LNCaP clone FGC (cell line): ENCODE measurements at regions not wholly inside any gene's neighbourhood (a gene's known extent, or its start where the extent isn't known, plus 50 kb on each side); places are given as distances from the start of the nearest gene placed in this dataset.

Source experiments
- DNase-seq: peaks from one replicate; pipeline ENCODE4 v3.0.0-alpha.2; 2011; ENCODE audit warnings: low read depth
- H3K4me3 ChIP-seq: 2 replicates; pipeline ENCODE4 v1.5.1; 2011; ENCODE audit warnings: mild to moderate bottlenecking, low read depth, low read length, control low read depth
- TF ChIP-seq, protein P1 (sequence below): IDR thresholded peaks from 2 replicates; pipeline ENCODE4 v1.5.1; 2012; ENCODE audit warnings: mild to moderate bottlenecking; ENCODE audit not compliant: control insufficient read depth, insufficient read depth; ENCODE audit errors: extremely low read depth

DNA sequence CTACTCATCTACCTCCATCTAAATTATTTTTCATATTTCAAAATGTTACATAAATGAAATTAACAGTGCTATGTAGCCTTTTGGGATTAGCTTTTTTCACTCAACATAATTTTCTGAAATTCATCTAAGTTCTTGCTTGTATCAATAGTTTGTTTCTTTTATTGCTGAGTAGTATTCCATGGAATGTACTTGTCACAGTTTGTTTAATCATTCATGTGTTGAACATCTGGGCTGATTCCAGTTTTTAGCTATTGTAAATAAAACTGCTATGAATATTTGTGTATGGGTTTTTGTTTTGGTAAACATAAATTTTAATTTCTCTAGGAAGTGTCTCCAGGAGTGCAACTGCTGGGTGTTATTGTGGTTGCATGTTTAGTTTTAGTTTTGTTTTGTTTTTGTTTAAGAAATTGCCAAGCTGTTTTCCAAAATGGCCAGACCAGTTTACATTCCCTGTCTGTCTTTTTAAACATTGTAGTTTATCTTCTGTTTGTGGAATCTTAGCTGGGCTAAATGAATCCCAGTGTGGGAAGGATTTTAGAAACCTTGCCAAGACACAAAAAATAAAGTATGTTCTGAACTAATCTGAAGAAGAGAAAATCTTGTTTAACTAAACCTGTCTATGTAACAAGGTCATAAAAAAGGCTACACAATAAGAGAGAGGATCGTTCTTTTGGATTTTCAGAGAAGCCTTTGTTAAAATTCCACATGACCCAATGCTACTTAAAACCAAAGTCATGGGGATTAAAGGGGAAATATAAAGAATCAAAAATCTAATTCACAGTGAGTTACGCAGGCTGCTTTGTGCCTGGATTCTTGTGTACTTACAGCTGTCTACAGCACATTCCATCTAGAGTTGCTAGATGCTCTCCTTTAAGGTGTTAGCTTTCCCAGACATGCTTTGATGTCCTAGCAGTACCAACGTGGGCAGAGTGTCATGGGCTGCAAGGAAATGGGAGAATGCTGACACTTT is 129.2 kb upstream of the SUCLG2 start:
- TF ChIP-seq, protein P1, sequence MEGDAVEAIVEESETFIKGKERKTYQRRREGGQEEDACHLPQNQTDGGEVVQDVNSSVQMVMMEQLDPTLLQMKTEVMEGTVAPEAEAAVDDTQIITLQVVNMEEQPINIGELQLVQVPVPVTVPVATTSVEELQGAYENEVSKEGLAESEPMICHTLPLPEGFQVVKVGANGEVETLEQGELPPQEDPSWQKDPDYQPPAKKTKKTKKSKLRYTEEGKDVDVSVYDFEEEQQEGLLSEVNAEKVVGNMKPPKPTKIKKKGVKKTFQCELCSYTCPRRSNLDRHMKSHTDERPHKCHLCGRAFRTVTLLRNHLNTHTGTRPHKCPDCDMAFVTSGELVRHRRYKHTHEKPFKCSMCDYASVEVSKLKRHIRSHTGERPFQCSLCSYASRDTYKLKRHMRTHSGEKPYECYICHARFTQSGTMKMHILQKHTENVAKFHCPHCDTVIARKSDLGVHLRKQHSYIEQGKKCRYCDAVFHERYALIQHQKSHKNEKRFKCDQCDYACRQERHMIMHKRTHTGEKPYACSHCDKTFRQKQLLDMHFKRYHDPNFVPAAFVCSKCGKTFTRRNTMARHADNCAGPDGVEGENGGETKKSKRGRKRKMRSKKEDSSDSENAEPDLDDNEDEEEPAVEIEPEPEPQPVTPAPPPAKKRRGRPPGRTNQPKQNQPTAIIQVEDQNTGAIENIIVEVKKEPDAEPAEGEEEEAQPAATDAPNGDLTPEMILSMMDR: no peak
- no peak overlapping the region for H3K4me3 ChIP-seq
- peak; percentile 4 for DNase-seq

DNA sequence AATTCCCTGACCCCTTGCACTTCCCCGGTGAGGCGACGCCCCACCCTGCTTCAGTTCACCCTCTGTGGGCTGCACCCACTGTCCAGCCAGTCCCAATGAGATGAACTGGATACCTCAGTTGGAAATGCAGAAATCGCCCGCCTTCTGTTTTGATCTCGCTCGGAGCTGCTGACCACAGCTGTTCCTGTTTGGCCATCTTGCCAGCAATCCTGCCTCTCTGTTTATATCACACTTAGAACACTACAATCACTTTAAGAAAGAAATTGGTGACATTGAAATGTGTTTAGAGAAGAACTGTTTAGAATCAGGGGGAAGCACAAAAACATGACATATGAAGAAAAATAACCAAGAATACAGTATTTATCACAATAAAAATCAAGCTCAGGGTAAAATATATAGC is 127.5 kb upstream of the SUCLG2 start:
- no peak overlapping the region for H3K4me3 ChIP-seq

DNA sequence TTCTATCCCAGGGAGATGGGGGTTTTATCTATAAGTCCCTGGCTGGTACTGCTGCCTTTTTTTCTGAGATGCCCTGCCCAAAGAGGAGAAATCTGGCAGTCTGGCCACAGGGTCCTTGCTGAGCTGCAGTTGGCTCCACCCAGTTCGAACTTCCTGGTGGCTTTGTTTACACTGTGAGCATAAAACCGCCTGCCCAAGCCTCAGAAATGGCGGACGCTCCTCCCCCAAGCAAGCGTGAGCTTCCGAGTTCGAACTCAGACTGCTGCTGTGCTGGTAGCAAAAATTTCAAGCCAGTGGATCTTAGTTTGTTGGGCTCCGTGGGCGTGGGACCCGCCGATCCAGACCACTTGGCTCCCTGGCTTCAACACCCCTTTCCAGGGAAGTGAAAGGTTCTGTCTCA is 126.8 kb upstream of the SUCLG2 start:
- TF ChIP-seq, protein P1: no peak
- H3K4me3 ChIP-seq: no peak overlapping the region
- no peak for DNase-seq

More for the DNA sequence above, 127.5 kb upstream of the SUCLG2 start:
- TF ChIP-seq, protein P1: no peak
- no peak for DNase-seq

DNA sequence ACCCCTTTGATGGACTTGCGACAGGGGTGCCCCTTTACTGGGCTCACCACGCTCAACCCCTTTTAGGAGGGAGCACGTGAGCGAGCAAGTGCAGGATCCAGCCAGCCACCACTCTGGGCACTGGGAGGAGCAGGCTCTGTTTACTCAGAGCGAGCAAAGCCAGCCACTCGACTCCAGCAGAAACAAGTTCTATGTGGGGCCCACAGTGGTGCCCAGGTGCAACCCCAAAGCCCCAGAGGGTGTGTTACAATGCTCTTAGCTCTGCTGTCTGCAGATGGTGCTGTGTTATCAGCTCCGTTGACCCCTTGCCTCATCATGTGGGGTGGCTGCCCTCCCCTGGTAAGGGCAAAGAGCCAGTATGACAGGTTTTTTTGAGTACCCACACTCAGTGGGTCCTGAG is 120.3 kb upstream of the SUCLG2 start:
- DNase-seq: no peak
- no peak overlapping the region for H3K4me3 ChIP-seq
- TF ChIP-seq, protein P1: no peak

DNA sequence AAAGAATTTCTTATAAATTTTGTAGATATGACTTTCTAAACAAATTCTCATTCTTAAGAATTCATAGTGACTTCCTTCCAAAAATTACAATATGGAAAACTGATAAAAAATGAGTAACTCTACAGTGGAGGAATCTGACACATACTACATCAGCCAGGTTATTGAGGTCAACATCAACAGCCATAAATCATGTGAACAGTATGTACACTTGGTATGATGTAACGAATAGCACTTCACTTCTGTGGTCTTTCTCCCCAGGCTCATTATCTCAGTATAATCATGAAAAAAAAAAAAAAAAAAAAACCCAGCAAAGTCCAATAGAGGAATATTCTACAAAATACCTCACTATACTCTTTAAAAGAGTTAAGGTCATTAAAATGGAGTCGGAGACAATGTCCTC is 111.2 kb upstream of the SUCLG2 start:
- H3K4me3 ChIP-seq: no peak overlapping the region
- DNase-seq: no peak
- TF ChIP-seq, protein P1: no peak

DNA sequence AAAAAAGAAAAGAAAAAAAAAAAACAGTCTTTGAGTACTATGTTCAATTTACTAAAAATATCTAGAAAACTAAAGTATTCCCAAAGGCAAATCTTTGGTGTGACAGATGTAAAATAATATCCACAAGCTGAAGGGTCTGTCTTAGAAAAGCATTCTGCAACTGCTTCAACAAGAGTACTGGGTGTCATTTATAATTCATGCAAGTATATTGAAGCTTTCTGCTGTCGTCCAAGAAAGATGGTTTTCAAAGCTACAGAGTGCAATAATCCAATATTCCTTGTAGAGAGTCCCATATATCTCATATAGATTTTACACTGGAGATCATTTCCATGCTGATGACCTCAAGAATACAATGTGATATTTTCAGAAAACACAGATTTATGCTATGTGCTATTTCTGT is 90.9 kb upstream of the SUCLG2 start:
- H3K4me3 ChIP-seq: no peak overlapping the region
- no peak for DNase-seq
- TF ChIP-seq, protein P1: no peak

DNA sequence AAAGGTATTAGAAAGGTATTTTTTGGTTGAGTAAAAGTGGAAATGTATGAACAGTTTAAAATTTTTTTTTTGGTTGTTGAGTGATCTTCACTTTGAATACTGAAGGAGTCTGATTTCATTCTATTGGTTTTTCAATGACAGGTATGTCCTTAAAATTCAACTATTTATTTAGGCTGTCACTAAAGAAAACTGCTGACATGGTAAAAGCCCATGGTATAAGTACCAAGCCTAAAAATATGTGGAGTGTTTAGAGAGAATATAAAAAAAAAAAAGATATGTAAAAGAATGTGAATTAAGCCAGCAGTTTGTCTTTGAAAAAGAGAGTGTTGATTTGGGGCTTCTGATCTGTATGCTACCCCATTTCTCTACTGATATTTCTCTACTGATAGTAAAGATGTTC is 90.3 kb upstream of the SUCLG2 start:
- H3K4me3 ChIP-seq: no peak overlapping the region
- TF ChIP-seq, protein P1: no peak
- DNase-seq: no peak
